Hematopoietic multipotent progenitor cell treated with erythropoietin and hydrocortisone succinate and interleukin-3 and kit ligand, for 15 days (in vitro differentiated cells): ENCODE measurements at regions not wholly inside any gene's neighbourhood (a gene's known extent, or its start where the extent isn't known, plus 50 kb on each side); places are given as distances from the start of the nearest gene placed in this dataset.
"Not testable (repeated sequence)": the region's sequence is repeated elsewhere in the genome, so short reads cannot be mapped to it uniquely, and the experiment has no call there.

Experiments
- DNase-seq: peaks from one replicate; pipeline ENCODE4 v3.0.0-alpha.2; 2015; ENCODE audit warnings: low spot score

DNA sequence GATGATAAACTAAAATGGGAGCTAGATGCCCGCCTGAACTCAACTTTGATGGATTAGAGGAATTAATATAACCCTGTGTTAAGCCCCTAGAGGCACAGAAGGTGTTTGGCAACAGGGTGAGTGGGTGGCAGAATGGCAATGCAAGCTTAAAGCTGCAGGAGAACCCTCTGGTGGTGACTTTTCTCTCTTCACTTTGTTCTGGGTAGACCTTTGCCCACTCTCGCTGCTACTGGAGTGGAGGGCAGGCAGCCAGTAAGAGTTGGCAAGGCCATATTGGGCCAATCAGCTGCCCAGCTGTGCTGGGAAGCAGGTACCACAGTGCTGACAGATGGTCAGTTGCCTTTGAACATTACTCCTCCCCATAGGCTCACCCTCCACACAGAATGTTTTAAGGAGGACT is 468.2 kb downstream of the MMUT start:
- no peak for DNase-seq

- no peak for DNase-seq
Measured at GRCh38 chr6:48990739-48991138, 472.3 kb downstream of the MMUT start.

GRCh38 chr6:48986845-48987244 is 476.2 kb downstream of the MMUT start:
- DNase-seq, result no peak

DNA sequence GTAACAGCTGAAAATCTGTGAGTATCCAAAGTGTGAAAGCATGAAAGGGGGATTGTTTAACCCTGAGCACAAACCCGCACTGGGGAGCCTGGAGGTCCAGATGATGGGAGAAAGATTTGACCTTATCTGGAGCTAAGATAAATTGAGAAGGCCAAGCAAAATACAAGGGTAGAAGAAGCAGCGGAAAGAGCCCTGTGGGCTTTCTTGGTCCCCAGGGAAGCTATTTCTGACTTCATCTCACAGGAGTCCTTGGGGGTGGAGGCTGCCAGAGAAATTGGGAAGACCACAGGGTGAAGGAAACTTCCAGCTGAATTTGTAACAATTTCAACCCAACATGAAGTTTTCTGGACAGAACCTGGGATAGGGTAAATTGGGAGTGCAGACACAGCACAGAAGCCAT is 476.9 kb downstream of the MMUT start:
- DNase-seq, result no peak

GRCh38 chr6:48985025-48985424 is 478.0 kb downstream of the MMUT start:
- DNase-seq, result no peak

DNA sequence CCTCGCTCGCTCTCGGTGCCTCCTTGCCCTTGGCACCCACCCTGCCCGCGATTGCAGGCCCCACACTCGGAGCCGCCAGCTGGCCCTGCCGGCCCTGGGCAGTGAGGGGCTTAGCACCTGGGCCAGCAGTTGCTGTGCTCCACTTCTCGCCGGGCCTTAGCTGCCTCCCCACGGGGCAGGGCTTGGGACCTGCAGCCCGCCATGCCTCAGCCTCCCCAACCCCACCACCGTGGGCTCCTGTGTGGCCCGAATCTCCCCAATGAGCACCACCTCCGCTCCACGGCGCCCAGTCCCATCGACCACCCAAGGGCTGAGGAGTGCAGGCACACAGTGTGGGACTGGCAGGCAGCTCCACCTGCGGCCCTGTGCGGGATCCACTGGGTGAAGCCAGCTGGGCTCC is 479.1 kb downstream of the MMUT start:
- not testable (repeated sequence) for DNase-seq

- DNase-seq, result no peak
Measured at GRCh38 chr6:48983377-48983776, 479.7 kb downstream of the MMUT start.

DNA sequence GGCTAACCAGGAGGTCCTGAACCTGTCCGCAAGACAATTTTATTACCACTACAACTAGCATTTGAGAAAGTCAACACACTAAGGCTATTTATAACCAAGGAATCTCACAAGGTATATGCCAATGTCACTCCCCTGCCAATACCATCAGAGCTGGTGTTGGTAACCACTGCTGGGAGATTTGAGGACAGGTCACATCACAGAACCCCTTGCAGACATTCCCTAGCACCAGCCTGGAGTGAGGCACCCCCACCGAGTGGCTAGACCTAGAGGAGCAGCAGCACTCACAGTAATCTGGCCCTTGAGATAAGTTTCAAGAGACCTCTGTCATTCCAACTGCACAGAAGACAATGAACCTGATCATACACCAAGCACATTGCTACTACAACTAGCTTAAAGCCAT is 483.2 kb downstream of the MMUT start:
- DNase-seq, result no peak

GRCh38 chr6:48979085-48979484 is 484.0 kb downstream of the MMUT start:
- DNase-seq, result no peak

DNA sequence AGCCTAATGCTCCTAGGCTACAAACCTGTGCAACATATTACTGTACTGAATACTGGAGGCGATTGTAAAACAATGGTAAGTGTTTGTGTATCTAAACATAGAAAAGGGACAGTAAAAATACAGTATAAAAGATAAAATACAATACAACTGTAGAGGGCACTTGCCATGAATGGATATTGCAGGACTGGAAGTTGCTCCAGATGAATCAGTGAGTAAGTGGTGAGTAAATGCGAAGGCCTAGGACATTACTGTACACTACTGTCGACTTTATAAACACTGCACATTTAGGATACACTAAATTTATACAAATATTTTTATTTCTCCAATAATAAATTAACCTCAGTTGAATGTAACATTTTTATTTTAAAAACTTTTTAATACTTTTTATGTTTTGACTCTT is 485.0 kb downstream of the MMUT start:
- no peak for DNase-seq

- no peak for DNase-seq
Measured at GRCh38 chr6:48977573-48977972, 485.5 kb downstream of the MMUT start.

DNA sequence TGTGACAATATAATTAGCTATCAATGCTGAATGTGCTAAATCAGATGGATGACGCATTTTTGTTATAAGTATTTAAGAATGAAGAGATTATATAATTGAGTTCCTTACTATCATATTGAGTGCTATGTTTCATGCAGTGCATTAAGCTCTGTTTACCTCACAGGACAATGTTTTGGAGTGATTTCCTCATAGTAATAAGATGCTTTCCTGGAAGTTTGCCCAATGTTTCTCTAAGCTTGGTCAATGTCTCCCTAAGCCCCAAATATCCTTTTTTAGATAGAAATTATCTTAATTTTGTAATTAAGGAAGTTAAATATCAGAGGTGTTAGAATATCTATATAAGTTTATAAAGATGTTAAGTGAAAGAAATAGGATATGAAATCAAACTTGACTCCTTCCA is 489.6 kb downstream of the MMUT start:
- no peak for DNase-seq

DNA sequence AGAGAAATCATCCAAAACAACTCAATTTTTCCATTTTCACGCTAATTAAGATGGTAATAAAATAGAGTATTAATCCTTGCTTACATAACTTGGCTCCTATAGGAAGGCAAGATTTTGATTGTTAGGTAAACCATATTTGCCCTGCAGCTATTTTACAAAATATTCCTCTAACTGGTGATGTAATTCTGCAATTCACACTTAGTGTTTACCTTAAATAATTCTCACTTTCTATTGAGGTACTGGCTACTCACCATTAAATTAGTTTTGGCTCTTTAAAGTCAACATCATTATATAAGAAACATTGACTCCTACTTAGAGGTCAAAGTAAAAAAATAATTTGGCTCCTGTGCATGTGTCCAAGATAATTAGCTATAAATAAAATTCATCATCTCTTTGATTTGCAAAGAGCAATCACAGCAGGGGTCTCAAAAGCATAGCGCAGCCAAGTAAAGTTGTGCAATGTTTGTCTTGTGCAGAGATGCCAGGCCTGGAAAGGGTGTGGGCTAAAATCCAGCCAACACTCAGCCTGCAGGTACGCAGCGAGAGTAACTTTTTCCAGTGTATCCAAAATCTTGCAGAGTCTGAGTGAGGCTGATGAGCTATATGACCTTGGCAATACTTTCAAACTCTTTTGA is 501.2 kb downstream of the MMUT start:
- no peak for DNase-seq

- no peak for DNase-seq
Measured at GRCh38 chr6:48959251-48960060, 503.6 kb downstream of the MMUT start.

DNA sequence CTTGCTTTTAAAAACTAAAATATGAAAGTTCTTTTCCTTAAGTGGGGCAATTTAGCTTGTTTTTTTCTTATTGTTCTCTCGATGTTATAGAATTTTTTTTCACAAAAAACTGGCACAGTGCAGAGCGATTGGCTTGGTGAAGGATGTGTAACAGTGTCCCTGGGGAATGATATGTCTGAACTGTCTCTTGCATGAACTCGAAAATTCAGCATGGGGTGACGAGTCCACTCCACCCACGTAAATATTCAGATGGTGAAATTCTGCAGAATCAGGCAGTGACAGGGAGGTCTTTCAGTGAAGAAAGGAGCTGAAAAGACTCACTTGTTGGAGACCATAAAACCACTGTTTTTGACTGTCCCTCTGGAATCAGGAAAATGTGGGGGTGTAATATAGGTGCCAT is 505.3 kb downstream of the MMUT start:
- DNase-seq, result no peak

DNA sequence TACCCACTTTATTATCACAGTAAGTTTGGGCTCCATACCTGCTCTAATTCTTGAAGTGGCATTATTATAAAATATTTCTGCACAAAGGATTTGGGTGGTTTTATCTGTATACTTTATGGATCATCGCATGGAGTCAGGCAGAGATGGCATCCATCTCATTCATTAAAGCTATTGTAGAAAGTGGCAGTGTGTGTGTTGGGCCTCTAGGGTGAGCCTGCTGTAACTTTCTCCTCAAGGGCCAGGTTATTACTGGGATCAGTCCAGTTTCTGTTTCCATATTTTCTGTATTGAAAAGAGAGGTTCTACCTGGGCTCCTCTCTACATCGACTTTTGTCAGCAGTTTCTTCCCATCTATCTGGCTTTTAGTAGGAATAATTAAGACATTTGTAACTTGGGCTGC is 511.1 kb downstream of the MMUT start:
- no peak for DNase-seq

- peak; percentile 25 for DNase-seq
Measured at GRCh38 chr6:48944276-48944675, 518.8 kb downstream of the MMUT start.

DNA sequence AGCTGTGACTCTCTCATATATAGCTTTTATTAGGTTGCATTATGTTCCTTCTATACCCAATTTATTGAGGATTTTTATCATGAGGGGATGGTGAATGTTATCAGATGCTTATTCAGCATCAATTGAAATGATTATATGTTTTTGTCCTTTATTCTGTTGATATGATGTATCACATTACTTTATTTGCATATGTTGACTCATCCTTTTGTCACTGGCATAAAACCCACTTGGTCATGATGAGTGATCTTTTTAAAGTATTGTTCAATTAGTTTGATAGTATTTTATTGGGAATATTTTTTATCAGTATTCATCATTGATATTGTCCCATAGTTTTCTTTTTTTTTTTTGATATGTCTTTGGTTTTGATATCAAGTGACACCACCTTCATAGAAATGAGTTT is 529.9 kb downstream of the MMUT start:
- DNase-seq, result no peak

DNA sequence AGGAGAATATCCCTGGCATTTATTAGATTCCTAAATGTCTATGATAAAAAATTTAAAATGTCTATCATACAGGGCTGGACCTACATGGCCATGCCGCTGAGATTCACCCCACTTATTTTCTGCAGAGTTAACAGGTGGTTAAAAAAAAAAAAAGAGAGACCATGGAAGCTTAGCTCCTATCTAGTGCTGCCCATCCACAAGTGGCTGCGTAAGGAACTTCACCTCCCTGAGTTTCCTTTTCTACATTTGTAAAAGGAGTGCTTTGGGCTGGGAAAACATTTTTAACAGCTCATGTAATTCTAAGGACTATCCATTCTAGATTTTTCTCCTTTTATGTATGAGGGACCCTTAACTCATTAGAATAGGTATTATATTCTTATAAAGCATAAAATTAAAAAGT is 534.1 kb downstream of the MMUT start:
- no peak for DNase-seq

GRCh38 chr6:48922837-48923236 is 540.2 kb downstream of the MMUT start:
- DNase-seq, result no peak

- DNase-seq, result no peak
Measured at GRCh38 chr6:48919555-48919954, 543.5 kb downstream of the MMUT start.

DNA sequence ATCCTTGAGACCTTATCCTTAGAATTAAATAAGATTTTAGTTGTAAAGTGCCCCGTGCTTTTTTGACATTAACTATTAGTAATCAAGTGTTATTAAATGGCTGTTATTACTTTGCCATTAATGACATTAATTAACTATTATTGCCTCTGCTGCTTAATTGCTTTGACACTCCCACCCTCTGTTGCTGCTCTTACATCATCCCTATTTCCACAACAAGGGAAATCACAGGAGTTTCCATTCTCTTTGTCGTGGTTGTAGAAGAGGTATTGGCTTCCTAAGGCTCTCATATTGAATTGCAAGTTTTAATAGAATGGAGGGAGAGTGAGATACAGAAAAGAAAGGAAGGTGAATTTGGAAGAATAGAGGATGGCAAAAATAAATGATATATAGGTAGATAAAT is 545.8 kb downstream of the MMUT start:
- DNase-seq, result no peak

GRCh38 chr6:48916607-48917006 is 546.4 kb downstream of the MMUT start:
- no peak for DNase-seq

GRCh38 chr6:48915591-48915990 is 547.5 kb downstream of the MMUT start:
- DNase-seq, result no peak
